DND-41 (cell line): ENCODE measurements at regions not wholly inside any gene's neighbourhood (a gene's known extent, or its start where the extent isn't known, plus 50 kb on each side); places are given as distances from the start of the nearest gene placed in this dataset.

ENCODE experiments used
- EZH2 ChIP-seq: IDR thresholded peaks from 3 replicates; pipeline ENCODE4 v1.6.1; 2012; ENCODE audit warnings: borderline replicate concordance, low read depth, mild to moderate bottlenecking, moderate library complexity, low read length, inconsistent platforms; ENCODE audit not compliant: severe bottlenecking
- TF ChIP-seq, protein P1 (sequence below): IDR thresholded peaks from 2 replicates; pipeline ENCODE4 v1.5.1; 2012; ENCODE audit warnings: borderline replicate concordance, low read length, moderate library complexity, mild to moderate bottlenecking; ENCODE audit not compliant: poor library complexity, severe bottlenecking; ENCODE audit errors: extremely low read depth

DNA sequence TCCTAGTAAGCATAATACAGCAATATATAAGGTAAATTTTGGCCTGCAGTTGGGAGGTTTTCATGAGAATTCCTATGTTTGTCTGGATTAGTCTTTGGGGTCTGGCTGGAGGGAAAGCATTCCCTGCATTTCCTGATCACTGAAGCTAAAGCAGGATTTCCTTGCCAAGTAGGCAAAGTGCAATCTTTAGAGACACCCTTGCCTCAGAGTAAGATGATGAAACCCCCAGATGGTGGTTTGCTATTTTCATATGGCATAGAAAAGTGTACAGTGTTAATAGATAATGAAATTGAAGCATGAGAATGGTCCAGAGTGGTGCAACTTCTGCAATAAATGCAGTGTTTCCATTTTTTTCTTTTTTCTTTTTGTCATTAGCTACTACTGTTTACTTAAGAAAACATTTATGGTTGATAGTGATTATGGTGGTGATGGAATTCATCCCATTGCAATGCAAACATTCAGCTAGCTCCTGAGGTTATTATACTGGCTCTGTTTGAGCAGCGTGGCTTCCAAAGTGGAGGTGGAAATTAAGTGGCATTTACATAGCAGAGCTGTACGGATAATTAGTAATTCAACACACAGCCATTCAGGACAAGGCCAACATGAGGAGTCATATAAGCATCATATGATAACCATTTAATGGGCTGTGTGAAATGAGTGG, 276.3 kb downstream of the DUSP6 start:
- TF ChIP-seq, protein P1, sequence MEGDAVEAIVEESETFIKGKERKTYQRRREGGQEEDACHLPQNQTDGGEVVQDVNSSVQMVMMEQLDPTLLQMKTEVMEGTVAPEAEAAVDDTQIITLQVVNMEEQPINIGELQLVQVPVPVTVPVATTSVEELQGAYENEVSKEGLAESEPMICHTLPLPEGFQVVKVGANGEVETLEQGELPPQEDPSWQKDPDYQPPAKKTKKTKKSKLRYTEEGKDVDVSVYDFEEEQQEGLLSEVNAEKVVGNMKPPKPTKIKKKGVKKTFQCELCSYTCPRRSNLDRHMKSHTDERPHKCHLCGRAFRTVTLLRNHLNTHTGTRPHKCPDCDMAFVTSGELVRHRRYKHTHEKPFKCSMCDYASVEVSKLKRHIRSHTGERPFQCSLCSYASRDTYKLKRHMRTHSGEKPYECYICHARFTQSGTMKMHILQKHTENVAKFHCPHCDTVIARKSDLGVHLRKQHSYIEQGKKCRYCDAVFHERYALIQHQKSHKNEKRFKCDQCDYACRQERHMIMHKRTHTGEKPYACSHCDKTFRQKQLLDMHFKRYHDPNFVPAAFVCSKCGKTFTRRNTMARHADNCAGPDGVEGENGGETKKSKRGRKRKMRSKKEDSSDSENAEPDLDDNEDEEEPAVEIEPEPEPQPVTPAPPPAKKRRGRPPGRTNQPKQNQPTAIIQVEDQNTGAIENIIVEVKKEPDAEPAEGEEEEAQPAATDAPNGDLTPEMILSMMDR, result no peak
- no peak for TF ChIP-seq EZH2
